Astrocyte (in vitro differentiated cells and primary cell): ENCODE measurements at regions not wholly inside any gene's neighbourhood (a gene's known extent, or its start where the extent isn't known, plus 50 kb on each side); places are given as distances from the start of the nearest gene placed in this dataset.

Experiments
- DNase-seq: peaks from one replicate; pipeline ENCODE4 v3.0.0-alpha.2; 2010; ENCODE audit warnings: low read depth
- FAIRE-seq: peaks from 2 replicates; lab custom pipeline; 2011; peaks lifted over from hg19 to GRCh38; lab: Jason Lieb, UNC
- H2AFZ ChIP-seq: 2 replicates; pipeline ENCODE4 v1.6.0; 2012; ENCODE audit warnings: low read depth, low read length, inconsistent platforms
- H3K27ac ChIP-seq: 2 replicates; pipeline ENCODE4 v1.5.1; 2011; ENCODE audit warnings: low read depth, low read length, inconsistent platforms
- H3K27me3 ChIP-seq: 2 replicates; pipeline ENCODE4 v1.6.0; 2011; ENCODE audit warnings: low read length, inconsistent platforms; ENCODE audit not compliant: insufficient read depth
- H3K36me3 ChIP-seq: 2 replicates; pipeline ENCODE4 v1.5.1; 2011; ENCODE audit warnings: low read length, inconsistent platforms; ENCODE audit not compliant: insufficient read depth
- H3K4me1 ChIP-seq: 2 replicates; pipeline ENCODE4 v1.5.1; 2011; ENCODE audit warnings: low read length, inconsistent platforms; ENCODE audit not compliant: insufficient read depth
- H3K4me2 ChIP-seq: 2 replicates; pipeline ENCODE4 v1.6.0; 2012; ENCODE audit warnings: low read length, inconsistent platforms
- H3K4me3 ChIP-seq: 2 replicates; pipeline ENCODE4 v1.5.1; 2011; ENCODE audit warnings: low read depth, mild to moderate bottlenecking, low read length, inconsistent platforms; ENCODE audit not compliant: insufficient read depth
- H3K79me2 ChIP-seq: 2 replicates; pipeline ENCODE4 v1.6.0; 2012; ENCODE audit warnings: mild to moderate bottlenecking, low read length, inconsistent platforms; ENCODE audit not compliant: insufficient read depth
- H3K9ac ChIP-seq: 2 replicates; pipeline ENCODE4 v1.6.0; 2012; ENCODE audit warnings: mild to moderate bottlenecking, low read length, inconsistent platforms
- H3K9me3 ChIP-seq: 2 replicates; pipeline ENCODE4 v1.5.1; 2012; ENCODE audit warnings: low read depth, mild to moderate bottlenecking, low read length, inconsistent platforms; ENCODE audit not compliant: insufficient read depth
- H4K20me1 ChIP-seq: 2 replicates; pipeline ENCODE4 v1.6.0; 2012; ENCODE audit warnings: low read length, inconsistent platforms; ENCODE audit not compliant: insufficient read depth
- H3K27ac Mint-ChIP-seq: one replicate; pipeline ENCODE4 v1.8.0; 2021; ENCODE audit warnings: mild to moderate bottlenecking, mixed read lengths; ENCODE audit not compliant: unreplicated experiment
- H3K27me3 Mint-ChIP-seq: one replicate; pipeline ENCODE4 v1.8.0; 2021; ENCODE audit warnings: low read depth, mixed read lengths; ENCODE audit not compliant: unreplicated experiment
- H3K36me3 Mint-ChIP-seq: one replicate; pipeline ENCODE4 v1.8.0; 2021; ENCODE audit warnings: low read depth, mixed read lengths; ENCODE audit not compliant: unreplicated experiment
- H3K4me1 Mint-ChIP-seq: one replicate; pipeline ENCODE4 v1.8.0; 2021; ENCODE audit warnings: low read depth, mixed read lengths; ENCODE audit not compliant: unreplicated experiment
- H3K4me3 Mint-ChIP-seq: one replicate; pipeline ENCODE4 v1.8.0; 2021; ENCODE audit warnings: mild to moderate bottlenecking, moderate library complexity, mixed read lengths; ENCODE audit not compliant: unreplicated experiment
- H3K9me3 Mint-ChIP-seq: one replicate; pipeline ENCODE4 v1.8.0; 2021; ENCODE audit warnings: mild to moderate bottlenecking, mixed read lengths; ENCODE audit not compliant: unreplicated experiment
- CTCF ChIP-seq: IDR thresholded peaks from 2 replicates; pipeline ENCODE4 v1.5.1; 2011; ENCODE audit warnings: low read depth, mild to moderate bottlenecking, inconsistent platforms, low read length, moderate library complexity; ENCODE audit not compliant: insufficient read depth
- EZH2 ChIP-seq: IDR thresholded peaks from 2 replicates; pipeline ENCODE4 v1.6.1; 2012; ENCODE audit warnings: mild to moderate bottlenecking, low read length, inconsistent platforms; ENCODE audit not compliant: insufficient read depth

GRCh38 chr11:7851391-7851790, 54.6 kb upstream of the OR5P2 start:
- no peak for DNase-seq
- Histone ChIP-seq H2AFZ (no peak overlapping the region), H3K27me3 (peaks cover 2% of the 10 kb centered on the region), H4K20me1 (no peaks in the 10 kb centered on the region), H3K79me2 (no peaks in the 10 kb centered on the region), H3K27ac (no peak overlapping the region), H3K9me3 (no peaks in the 10 kb centered on the region), H3K9ac (no peak overlapping the region), H3K36me3 (no peaks in the 10 kb centered on the region), H3K4me1 (no peaks in the 10 kb centered on the region), H3K4me3 (no peak overlapping the region), H3K4me2 (no peak overlapping the region)
- no peak overlapping the region for H3K4me3 Mint-ChIP-seq
- no peak for FAIRE-seq
- TF ChIP-seq EZH2 (no peak), CTCF (no peak)
- no peaks in the 10 kb centered on the region for H3K27me3 Mint-ChIP-seq
- peaks cover 3% of the 10 kb centered on the region for H3K4me1 Mint-ChIP-seq
- H3K9me3 Mint-ChIP-seq = no peaks in the 10 kb centered on the region
- H3K27ac Mint-ChIP-seq = no peak overlapping the region
- H3K36me3 Mint-ChIP-seq = peaks cover 1% of the 10 kb centered on the region

GRCh38 chr11:7849018-7849417, 52.3 kb upstream of the OR5P2 start:
- Histone ChIP-seq H3K27ac (no peak overlapping the region), H3K9me3 (no peaks in the 10 kb centered on the region), H4K20me1 (no peaks in the 10 kb centered on the region), H3K4me2 (no peak overlapping the region), H3K79me2 (no peaks in the 10 kb centered on the region), H3K4me3 (no peak overlapping the region), H3K36me3 (no peaks in the 10 kb centered on the region), H3K4me1 (no peaks in the 10 kb centered on the region), H3K9ac (no peak overlapping the region), H3K27me3 (peaks cover 2% of the 10 kb centered on the region), H2AFZ (no peak overlapping the region)
- Mint-ChIP-seq H3K36me3 (peaks cover 1% of the 10 kb centered on the region), H3K4me3 (no peak overlapping the region), H3K9me3 (no peaks in the 10 kb centered on the region), H3K27me3 (no peaks in the 10 kb centered on the region), H3K4me1 (peaks cover 12% of the 10 kb centered on the region), H3K27ac (no peak overlapping the region)
- DNase-seq (no peak), FAIRE-seq (no peak)
- TF ChIP-seq CTCF = no peak
- no peak for TF ChIP-seq EZH2
